IPS-15b (cell line): ENCODE measurements at regions not wholly inside any gene's neighbourhood (a gene's known extent, or its start where the extent isn't known, plus 50 kb on each side); places are given as distances from the start of the nearest gene placed in this dataset.

Experiments
- H3K27me3 ChIP-seq: one replicate; pipeline ENCODE4 v1.6.1; 2013; ENCODE audit warnings: low read length; ENCODE audit not compliant: control insufficient read depth, insufficient read depth
- H3K36me3 ChIP-seq: one replicate; pipeline ENCODE4 v1.6.1; 2013; ENCODE audit warnings: low read length; ENCODE audit not compliant: control insufficient read depth, insufficient read depth
- H3K4me1 ChIP-seq: one replicate; pipeline ENCODE4 v1.6.1; 2013; ENCODE audit warnings: mild to moderate bottlenecking, low read length; ENCODE audit not compliant: control insufficient read depth, insufficient read depth
- H3K4me3 ChIP-seq: one replicate; pipeline ENCODE4 v1.5.1; 2013; ENCODE audit warnings: low read depth, low read length
- H3K9ac ChIP-seq: one replicate; pipeline ENCODE4 v1.6.1; 2013; ENCODE audit warnings: low read depth, mild to moderate bottlenecking, low read length
- H3K9me3 ChIP-seq: one replicate; pipeline ENCODE4 v1.6.1; 2013; ENCODE audit warnings: mild to moderate bottlenecking, low read length; ENCODE audit not compliant: control insufficient read depth, insufficient read depth

DNA sequence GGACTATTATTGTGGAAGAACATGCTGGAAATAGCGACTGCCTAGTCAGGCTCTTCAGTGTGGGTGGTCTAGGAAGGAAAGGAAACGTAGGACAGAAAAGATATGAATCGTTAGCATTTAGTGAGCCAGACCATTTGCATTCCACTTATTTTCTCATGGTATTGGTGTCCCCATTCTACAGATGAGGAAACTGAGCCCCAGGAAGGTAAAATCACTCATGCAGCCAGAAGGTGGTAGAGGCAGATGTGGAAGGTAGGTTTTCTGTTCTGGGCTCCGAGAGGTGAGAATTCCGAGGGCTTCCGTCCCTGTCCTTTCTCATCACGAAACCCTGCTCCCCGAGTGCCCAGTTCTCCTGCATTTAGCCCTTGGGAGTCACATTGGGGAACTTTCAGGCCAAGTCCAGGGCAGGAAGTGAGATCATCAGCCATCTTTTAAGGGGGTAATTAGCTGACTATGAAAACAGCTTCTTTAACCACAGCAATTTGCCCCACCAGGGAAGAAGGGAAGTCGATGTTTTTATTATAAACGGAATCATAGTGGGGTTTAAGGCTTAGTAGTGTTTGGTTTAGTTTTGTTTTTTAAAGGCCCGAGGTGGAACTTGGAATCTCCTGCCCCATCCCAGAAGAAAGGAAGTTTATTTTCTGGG, 110.7 kb upstream of the IRX3 start:
- H3K27me3 ChIP-seq: no peaks in the 10 kb centered on the region
- H3K9me3 ChIP-seq: no peaks in the 10 kb centered on the region
- no peaks in the 10 kb centered on the region for H3K36me3 ChIP-seq
- H3K4me3 ChIP-seq: no peak overlapping the region
- H3K4me1 ChIP-seq: no peaks in the 10 kb centered on the region
- no peak overlapping the region for H3K9ac ChIP-seq

DNA sequence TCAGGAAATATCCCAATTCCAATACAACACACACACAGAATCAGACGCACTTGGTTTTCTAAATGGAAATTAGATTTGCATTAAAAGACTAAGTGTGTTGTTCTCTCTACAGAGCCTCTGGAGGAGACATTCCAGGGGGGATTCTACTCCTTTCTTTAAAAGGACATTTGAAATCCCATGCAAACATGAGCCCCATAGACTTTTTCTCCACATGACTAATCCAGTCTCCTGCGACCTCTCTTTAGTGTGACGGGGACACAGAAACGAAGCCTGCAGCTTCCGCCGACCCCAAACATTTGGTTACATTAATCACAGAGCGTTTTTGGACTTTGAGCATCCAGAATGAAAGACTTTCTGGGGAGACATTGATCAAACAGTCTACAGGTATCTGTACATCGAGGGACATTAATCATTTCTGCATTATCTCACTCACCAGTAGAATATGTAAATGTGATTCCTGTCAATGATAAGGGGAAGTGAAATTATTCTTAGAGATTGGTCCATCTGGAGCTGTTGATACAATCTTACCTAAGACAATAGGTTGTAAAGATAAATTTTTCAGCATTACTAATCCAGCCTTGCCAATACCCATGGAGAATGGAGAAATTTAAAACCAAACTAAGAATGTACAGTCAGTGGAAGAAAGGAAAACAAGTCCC, 103.4 kb upstream of the IRX3 start:
- H3K36me3 ChIP-seq: no peaks in the 10 kb centered on the region
- no peaks in the 10 kb centered on the region for H3K9me3 ChIP-seq
- H3K4me3 ChIP-seq: no peak overlapping the region
- no peaks in the 10 kb centered on the region for H3K27me3 ChIP-seq
- H3K9ac ChIP-seq: no peak overlapping the region
- no peaks in the 10 kb centered on the region for H3K4me1 ChIP-seq

DNA sequence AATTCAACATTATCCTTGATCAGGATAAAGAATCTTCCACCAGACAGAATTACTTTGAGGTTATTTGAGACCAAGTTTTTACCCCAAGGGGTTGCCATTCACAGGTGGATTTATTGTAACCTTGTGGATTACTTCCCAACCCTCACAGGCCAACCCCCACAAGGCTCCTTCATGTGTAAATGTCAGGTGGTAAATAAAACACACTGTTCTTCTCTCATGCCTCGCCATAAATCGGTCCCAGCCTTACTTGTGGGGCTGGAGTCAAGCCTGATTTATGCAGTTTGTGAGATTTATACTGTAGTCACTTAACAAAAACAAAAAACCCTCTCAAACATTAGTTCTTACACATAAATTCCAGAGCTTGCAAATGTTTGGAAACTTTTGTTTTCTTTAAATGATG, 98.6 kb upstream of the IRX3 start:
- no peaks in the 10 kb centered on the region for H3K9me3 ChIP-seq
- no peaks in the 10 kb centered on the region for H3K36me3 ChIP-seq
- no peaks in the 10 kb centered on the region for H3K4me1 ChIP-seq
- no peaks in the 10 kb centered on the region for H3K27me3 ChIP-seq
- H3K9ac ChIP-seq: no peak overlapping the region
- H3K4me3 ChIP-seq: no peak overlapping the region

DNA sequence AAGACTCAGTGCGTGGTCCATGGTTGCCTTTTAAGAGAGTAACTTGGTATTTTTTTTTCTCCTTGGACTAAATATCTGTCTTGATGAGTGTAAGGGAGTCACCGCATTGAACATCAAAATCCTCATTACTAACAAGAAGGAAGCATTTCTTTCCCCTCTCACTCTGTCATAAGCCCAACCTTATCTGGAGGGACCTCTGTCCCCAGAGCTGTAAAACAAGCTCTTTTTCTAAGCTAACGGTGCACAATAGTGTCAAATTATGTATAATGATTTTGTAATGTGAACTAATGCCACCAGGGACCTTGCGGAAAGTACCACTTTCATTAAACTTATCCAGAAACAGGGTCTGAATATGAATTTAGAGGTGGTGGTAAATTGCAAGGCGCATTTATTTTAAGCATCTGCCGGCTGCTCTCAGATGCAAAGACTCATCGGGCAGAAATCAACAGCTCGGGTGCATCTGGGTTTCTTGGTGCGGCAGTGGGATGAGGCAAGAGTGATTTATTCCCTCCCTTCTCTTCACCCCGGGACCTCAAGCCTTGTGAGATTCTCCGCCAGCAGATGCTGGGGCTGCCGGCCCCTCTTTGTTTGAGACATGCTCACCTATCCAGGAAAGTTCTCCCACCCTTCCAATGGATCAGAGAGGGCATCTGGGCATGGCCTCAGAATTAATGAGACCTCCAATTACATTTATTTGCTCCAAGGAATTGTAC, 95.2 kb upstream of the IRX3 start:
- Histone ChIP-seq H3K4me1 (no peaks in the 10 kb centered on the region), H3K9me3 (no peaks in the 10 kb centered on the region), H3K27me3 (no peaks in the 10 kb centered on the region), H3K9ac (no peak overlapping the region), H3K36me3 (no peaks in the 10 kb centered on the region), H3K4me3 (no peak overlapping the region)

DNA sequence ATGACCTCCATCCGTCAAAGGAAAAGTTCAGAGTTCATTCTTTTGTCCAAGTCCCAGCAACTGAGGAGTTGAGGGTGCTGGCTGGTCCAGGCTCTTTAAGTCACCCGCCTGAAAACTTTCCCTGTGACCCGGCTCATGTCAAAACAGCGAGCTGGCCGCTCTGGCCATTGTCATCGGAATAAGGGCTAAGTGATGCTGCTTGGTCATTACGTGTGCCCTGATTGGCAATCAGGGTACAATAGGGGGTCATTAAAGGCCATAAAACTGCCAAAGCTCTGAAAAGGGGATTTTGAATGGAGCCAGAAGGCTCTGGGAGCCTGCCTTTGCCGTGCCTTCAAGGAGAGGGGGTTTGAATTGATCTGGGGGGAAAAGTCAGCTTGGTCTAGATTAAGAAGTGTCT, 88.5 kb upstream of the IRX3 start:
- no peaks in the 10 kb centered on the region for H3K27me3 ChIP-seq
- H3K4me1 ChIP-seq: no peaks in the 10 kb centered on the region
- no peak overlapping the region for H3K9ac ChIP-seq
- no peak overlapping the region for H3K4me3 ChIP-seq
- H3K9me3 ChIP-seq: no peaks in the 10 kb centered on the region
- no peaks in the 10 kb centered on the region for H3K36me3 ChIP-seq

DNA sequence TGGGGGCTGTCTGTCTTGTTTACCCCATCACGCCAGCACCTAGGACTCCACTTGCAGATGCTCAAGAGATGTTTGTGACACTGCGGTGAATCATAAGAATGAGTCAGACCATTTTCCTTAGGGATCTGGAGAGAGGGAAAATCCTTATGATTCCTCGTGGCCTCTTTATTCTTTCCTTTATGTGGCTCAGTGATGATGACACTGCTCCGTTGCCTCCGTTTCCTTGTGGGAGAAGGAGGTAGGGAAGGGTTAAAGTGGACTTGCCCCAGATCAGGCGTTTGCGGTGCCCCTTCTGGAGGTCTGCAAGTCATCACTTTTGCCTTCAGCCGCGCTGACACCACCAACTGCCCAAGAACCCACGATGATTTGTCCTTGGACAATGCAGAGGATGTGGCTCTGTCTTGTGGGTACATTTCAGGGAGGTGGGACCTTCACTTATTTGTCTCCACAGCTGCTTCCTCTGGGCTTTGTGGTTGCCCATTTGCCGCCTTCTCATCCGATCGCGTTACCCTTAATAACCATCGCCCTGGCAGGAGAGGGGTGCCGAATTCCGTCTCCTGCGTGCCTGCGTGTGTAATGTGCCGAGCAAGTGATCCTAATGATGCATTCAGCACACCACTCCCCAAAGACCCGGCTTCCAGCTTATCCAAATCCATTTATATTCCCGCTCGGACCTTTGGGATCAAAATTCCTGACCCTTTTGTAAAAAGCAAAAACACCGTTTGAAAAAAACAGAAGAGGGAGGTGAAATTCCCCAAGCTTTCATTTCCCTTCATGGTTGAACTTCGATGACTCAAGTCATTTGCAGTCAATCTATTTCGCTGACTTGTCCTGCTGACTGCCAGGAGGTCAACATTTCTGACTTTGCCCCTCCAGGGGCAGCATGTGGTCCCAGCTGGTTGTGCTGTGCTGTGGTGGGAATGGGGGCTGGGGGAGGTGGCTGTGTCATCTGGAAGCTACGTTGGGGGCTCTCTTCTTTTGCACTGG, 87.2 kb upstream of the IRX3 start:
- H3K9ac ChIP-seq: no peak overlapping the region
- no peaks in the 10 kb centered on the region for H3K27me3 ChIP-seq
- H3K9me3 ChIP-seq: no peaks in the 10 kb centered on the region
- H3K36me3 ChIP-seq: no peaks in the 10 kb centered on the region
- H3K4me3 ChIP-seq: no peak overlapping the region
- no peaks in the 10 kb centered on the region for H3K4me1 ChIP-seq

DNA sequence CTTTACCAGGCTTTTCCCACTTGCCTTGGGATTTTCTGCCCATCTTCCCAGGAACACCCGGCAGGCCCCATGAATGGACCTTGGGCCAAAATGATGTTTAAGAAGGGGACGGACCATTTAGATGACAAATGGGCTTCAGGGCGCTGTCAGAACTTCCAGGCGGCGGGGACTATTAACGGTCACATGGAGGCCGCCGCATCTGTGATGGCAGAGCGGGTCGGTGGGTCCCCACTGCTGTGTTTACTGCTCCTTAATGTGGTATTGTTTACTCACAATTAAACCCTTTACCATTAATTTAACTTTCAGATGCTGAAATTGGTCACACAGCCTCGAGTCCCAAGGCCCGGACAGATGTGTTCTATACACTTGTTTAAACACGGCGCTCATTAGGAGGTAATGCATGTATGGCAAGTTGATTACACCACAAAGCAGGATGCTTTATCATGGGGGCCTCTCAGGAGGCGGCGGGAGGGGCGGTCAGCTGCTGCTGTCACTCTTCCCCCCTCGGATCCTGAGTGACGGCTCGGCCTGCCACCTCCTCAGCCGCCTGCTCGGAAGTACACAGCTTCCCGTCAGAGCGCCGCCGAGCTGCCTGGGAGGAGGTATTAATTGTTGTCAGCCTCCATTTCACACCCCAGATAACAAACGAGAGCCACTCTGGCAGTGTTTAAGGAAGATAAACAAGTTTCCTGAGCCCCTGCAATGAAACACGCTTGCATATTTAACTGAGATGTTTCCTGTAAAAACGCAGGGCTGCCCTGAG, 83.9 kb upstream of the IRX3 start:
- Histone ChIP-seq H3K9me3 (no peaks in the 10 kb centered on the region), H3K9ac (no peak overlapping the region), H3K4me3 (no peak overlapping the region), H3K4me1 (no peaks in the 10 kb centered on the region), H3K27me3 (no peaks in the 10 kb centered on the region), H3K36me3 (no peaks in the 10 kb centered on the region)

DNA sequence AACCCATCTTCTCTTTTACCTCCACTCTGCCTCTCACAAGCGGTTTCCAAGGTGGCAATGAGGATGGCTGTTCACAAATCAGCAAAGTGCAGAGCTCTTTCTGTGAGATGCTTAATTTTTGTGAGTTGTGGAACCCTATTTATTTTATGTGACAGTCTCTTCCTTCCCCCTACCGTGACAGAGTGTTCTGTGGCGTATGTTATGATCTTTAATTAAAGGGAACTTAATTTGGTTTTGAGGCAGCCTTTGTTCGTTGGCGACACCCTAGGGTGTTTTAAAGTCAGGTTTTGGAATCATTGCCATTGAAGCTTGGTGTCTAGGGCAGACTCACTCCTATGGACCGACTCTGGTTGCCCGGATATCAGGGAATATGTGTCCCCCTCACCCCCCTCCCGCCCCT, 83.3 kb upstream of the IRX3 start:
- H3K4me1 ChIP-seq: no peaks in the 10 kb centered on the region
- no peaks in the 10 kb centered on the region for H3K36me3 ChIP-seq
- no peaks in the 10 kb centered on the region for H3K9me3 ChIP-seq
- no peak overlapping the region for H3K9ac ChIP-seq
- no peak overlapping the region for H3K4me3 ChIP-seq
- H3K27me3 ChIP-seq: no peaks in the 10 kb centered on the region

DNA sequence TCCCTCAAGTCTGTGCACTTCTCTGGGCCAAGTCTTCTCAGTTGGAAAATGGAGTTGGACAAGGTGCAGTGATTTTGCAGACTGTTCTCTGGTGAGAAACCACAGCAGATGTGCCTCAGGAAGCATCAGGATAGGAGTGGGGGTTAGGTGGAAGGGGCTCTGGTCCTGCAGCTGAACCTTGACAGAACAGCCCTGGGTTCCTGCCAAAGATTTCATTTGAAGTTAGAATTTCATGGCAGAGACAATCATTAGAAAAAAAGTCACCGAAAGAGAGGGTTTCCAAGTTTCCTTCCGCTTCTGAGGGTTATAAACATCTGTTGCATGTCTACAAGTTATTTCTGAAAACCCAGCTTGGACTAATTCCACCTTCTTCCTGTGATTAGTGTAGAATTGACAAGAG, 80.4 kb upstream of the IRX3 start:
- Histone ChIP-seq H3K27me3 (no peaks in the 10 kb centered on the region), H3K9ac (no peak overlapping the region), H3K4me1 (peaks cover 8% of the 10 kb centered on the region), H3K36me3 (no peaks in the 10 kb centered on the region), H3K9me3 (no peaks in the 10 kb centered on the region), H3K4me3 (no peak overlapping the region)

DNA sequence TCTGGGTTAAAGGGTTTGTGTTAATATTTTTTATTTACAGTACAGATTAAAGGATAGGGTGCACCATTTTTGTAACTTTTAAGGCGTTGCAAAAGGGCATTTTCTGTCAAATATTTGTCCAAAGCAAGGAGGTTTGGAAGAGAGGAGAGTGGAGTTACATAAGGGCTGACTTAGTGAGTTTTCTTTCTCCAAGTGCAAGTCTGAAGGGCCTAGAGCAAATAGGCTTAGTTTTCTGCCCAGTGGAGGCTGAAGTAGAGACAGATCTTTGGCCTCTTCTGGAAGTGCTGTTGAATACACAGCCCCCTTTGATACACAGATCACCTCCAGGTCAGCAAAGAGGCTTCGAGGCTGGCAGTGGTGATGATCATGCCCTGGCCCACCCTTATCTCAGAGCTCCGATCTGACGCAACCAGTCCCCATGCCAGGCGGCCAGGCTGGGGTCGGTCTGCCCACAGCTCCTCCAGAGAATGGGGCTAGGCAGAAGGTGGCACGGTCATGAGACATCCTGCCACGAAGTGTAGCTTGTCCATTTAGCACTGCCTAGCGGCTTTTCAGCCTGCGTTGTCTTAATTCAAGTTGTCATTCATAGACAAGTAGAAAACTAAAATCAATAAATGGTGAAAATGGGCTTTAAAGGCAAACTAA, 79.5 kb upstream of the IRX3 start:
- Histone ChIP-seq H3K27me3 (peaks cover 3% of the 10 kb centered on the region), H3K9me3 (no peaks in the 10 kb centered on the region), H3K9ac (no peak overlapping the region), H3K4me3 (no peak overlapping the region), H3K36me3 (no peaks in the 10 kb centered on the region), H3K4me1 (peaks cover 11% of the 10 kb centered on the region)
